HL-60 (cell line): ENCODE measurements at regions not wholly inside any gene's neighbourhood (a gene's known extent, or its start where the extent isn't known, plus 50 kb on each side); places are given as distances from the start of the nearest gene placed in this dataset.

Source experiments
- DNase-seq, 2 experiments: peaks; one replicate each; pipeline ENCODE4 v3.0.0-alpha.2; 2010 to 2020; ENCODE audit warnings: low read depth in 1 of 2, low spot score in 1 of 2
- H3K27ac ChIP-seq: fragments of 250-450 bp; sonication (Bioruptor Pico); replicated peaks from 2 replicates; pipeline ENCODE4 v1.5.1; 2020; ENCODE audit warnings: mild to moderate bottlenecking, moderate library complexity
- H3K27me3 ChIP-seq: fragments of 250-450 bp; sonication (Bioruptor Pico); 2 replicates; pipeline ENCODE4 v1.5.1; 2021; ENCODE audit warnings: mild to moderate bottlenecking, moderate library complexity; ENCODE audit not compliant: insufficient read depth, poor library complexity, severe bottlenecking
- H3K4me3 ChIP-seq: replicated peaks from 2 replicates; pipeline ENCODE4 v1.5.1; 2011; ENCODE audit warnings: mild to moderate bottlenecking, control low read depth, low read length; ENCODE audit not compliant: insufficient read depth
- GABPA ChIP-seq: IDR thresholded peaks from 2 replicates; pipeline ENCODE4 v1.6.1; 2012; ENCODE audit warnings: low read depth
- POLR2AphosphoS5 ChIP-seq: IDR thresholded peaks from 2 replicates; pipeline ENCODE4 v1.6.1; 2012; ENCODE audit warnings: low read depth
- SPI1 ChIP-seq: IDR thresholded peaks from 2 replicates; pipeline ENCODE4 v1.6.1; 2012; ENCODE audit warnings: low read depth, mild to moderate bottlenecking, borderline replicate concordance
- TF ChIP-seq, protein P1 (sequence below): IDR thresholded peaks from one replicate; pipeline ENCODE4 v1.5.1; 2011; ENCODE audit warnings: low read length, control low read depth, inconsistent platforms; ENCODE audit not compliant: insufficient read depth
- TF ChIP-seq, protein P2 (sequence below): IDR thresholded peaks from 2 replicates; pipeline ENCODE4 v1.6.1; 2012; ENCODE audit warnings: low read depth; ENCODE audit not compliant: insufficient replicate concordance

GRCh38 chr5:105475401-105475800 is 1912.8 kb upstream of the NUDT12 start:
- Histone ChIP-seq H3K27me3 (no peaks in the 10 kb centered on the region), H3K4me3 (no peak overlapping the region), H3K27ac (no peak overlapping the region)
- no peak for TF ChIP-seq POLR2AphosphoS5
- no peak for TF ChIP-seq GABPA
- TF ChIP-seq, protein P1, sequence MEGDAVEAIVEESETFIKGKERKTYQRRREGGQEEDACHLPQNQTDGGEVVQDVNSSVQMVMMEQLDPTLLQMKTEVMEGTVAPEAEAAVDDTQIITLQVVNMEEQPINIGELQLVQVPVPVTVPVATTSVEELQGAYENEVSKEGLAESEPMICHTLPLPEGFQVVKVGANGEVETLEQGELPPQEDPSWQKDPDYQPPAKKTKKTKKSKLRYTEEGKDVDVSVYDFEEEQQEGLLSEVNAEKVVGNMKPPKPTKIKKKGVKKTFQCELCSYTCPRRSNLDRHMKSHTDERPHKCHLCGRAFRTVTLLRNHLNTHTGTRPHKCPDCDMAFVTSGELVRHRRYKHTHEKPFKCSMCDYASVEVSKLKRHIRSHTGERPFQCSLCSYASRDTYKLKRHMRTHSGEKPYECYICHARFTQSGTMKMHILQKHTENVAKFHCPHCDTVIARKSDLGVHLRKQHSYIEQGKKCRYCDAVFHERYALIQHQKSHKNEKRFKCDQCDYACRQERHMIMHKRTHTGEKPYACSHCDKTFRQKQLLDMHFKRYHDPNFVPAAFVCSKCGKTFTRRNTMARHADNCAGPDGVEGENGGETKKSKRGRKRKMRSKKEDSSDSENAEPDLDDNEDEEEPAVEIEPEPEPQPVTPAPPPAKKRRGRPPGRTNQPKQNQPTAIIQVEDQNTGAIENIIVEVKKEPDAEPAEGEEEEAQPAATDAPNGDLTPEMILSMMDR = no peak
- no peak for TF ChIP-seq SPI1
- TF ChIP-seq, protein P2, sequence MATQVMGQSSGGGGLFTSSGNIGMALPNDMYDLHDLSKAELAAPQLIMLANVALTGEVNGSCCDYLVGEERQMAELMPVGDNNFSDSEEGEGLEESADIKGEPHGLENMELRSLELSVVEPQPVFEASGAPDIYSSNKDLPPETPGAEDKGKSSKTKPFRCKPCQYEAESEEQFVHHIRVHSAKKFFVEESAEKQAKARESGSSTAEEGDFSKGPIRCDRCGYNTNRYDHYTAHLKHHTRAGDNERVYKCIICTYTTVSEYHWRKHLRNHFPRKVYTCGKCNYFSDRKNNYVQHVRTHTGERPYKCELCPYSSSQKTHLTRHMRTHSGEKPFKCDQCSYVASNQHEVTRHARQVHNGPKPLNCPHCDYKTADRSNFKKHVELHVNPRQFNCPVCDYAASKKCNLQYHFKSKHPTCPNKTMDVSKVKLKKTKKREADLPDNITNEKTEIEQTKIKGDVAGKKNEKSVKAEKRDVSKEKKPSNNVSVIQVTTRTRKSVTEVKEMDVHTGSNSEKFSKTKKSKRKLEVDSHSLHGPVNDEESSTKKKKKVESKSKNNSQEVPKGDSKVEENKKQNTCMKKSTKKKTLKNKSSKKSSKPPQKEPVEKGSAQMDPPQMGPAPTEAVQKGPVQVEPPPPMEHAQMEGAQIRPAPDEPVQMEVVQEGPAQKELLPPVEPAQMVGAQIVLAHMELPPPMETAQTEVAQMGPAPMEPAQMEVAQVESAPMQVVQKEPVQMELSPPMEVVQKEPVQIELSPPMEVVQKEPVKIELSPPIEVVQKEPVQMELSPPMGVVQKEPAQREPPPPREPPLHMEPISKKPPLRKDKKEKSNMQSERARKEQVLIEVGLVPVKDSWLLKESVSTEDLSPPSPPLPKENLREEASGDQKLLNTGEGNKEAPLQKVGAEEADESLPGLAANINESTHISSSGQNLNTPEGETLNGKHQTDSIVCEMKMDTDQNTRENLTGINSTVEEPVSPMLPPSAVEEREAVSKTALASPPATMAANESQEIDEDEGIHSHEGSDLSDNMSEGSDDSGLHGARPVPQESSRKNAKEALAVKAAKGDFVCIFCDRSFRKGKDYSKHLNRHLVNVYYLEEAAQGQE = no peak
- DNase-seq = no peak

DNA sequence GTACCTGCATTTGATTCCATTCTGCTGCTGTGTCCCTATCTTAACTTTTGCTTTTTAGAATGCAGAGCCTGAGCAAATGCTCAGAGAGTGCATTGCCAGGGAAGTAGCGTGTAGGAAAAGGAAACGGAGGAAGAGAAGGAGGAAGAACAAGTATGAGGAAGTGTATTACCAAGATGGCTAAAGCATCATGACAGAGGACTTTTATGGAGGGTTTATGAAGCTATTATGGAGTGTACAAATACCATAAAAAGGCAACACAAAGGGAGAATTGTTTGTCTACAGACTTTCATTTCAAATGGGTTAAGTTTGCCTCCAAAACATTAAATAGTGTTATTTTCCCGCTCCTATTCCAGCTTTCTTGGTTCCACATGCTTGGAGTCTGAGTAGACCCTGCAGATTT is 1899.8 kb upstream of the NUDT12 start:
- no peak for TF ChIP-seq POLR2AphosphoS5
- TF ChIP-seq GABPA = no peak
- TF ChIP-seq, protein P1 = no peak
- TF ChIP-seq SPI1 = no peak
- TF ChIP-seq, protein P2 = no peak
- H3K4me3 ChIP-seq = no peak overlapping the region
- H3K27ac ChIP-seq = no peak overlapping the region
- H3K27me3 ChIP-seq = no peaks in the 10 kb centered on the region
- DNase-seq = no peak

- Histone ChIP-seq H3K27ac (no peak overlapping the region), H3K4me3 (no peak overlapping the region), H3K27me3 (no peaks in the 10 kb centered on the region)
- DNase-seq = no peak
- TF ChIP-seq, protein P2 = no peak
- TF ChIP-seq POLR2AphosphoS5 = no peak
- TF ChIP-seq GABPA = no peak
- no peak for TF ChIP-seq SPI1
- TF ChIP-seq, protein P1 = no peak
These were observed 1898.1 kb upstream of the NUDT12 start for GRCh38 chr5:105460721-105461120.
